GM12892 (cell line): ENCODE measurements at regions not wholly inside any gene's neighbourhood (a gene's known extent, or its start where the extent isn't known, plus 50 kb on each side); places are given as distances from the start of the nearest gene placed in this dataset.

ENCODE experiments used
- POLR2A ChIP-seq: IDR thresholded peaks from 2 replicates; pipeline ENCODE4 v1.6.1; 2011; ENCODE audit warnings: low read depth, low read length, control low read depth
- POLR2AphosphoS5 ChIP-seq: IDR thresholded peaks from 2 replicates; pipeline ENCODE4 v1.6.1; 2011; ENCODE audit warnings: low read depth, low read length, control low read depth
- TAF1 ChIP-seq: IDR thresholded peaks from 2 replicates; pipeline ENCODE4 v1.6.1; 2011; ENCODE audit warnings: low read depth, mild to moderate bottlenecking, control low read depth, low read length, borderline replicate concordance

GRCh38 chr4:145308598-145308997, 128.2 kb upstream of the OTUD4 start:
- TF ChIP-seq POLR2A (no peak), POLR2AphosphoS5 (no peak), TAF1 (no peak)
